HepG2 (cell line): ENCODE measurements at regions not wholly inside any gene's neighbourhood (a gene's known extent, or its start where the extent isn't known, plus 50 kb on each side); places are given as distances from the start of the nearest gene placed in this dataset.

Experiments used
- ATAC-seq: fragments of 200-7000 bp; cut with Tn5 transposase; 3 replicates; pipeline ENCODE4 v1.9.1; 2020; ENCODE audit warnings: mild to moderate bottlenecking, moderate library complexity
- BruUV-seq: library from RNA; stranded (reverse); fragments of 400-500 nt; replicated peaks from 2 replicates; lab custom pipeline; 2021; lab: Mats Ljungman, UMichigan
- CTCF ChIA-PET: fragments of 300-600 bp; formaldehyde crosslinking; extraction: SDS; loops from one replicate; lab custom pipeline; 2021; ENCODE audit warnings: low total read pairs, inconsistent platforms, low intra/inter-chr PET ratio; lab: Yijun Ruan, JAX
- POLR2A ChIA-PET: fragments of 350-600 bp; sonication (Branson Sonifier 250); formaldehyde crosslinking; loops from one replicate; lab custom pipeline; 2020; ENCODE audit warnings: antibody characterized with exemption, inconsistent platforms; lab: Yijun Ruan, JAX
- DNase-seq: peaks from one replicate; pipeline ENCODE4 v3.0.0-alpha.2; 2015; ENCODE audit warnings: low spot score
- FAIRE-seq: peaks from 3 replicates; lab custom pipeline; 2011; peaks lifted over from hg19 to GRCh38; lab: Jason Lieb, UNC
- H2AFZ ChIP-seq: one replicate; pipeline ENCODE4 v1.6.1; 2011; ENCODE audit warnings: low read length, inconsistent platforms
- H3K27ac ChIP-seq: fragments of 300-600 bp; 3 replicates; pipeline ENCODE4 v1.8.0; 2011; ENCODE audit warnings: mixed run types, mild to moderate bottlenecking, mixed read lengths, low read length, inconsistent platforms; ENCODE audit not compliant: insufficient read depth; ENCODE audit errors: extremely low read length
- H3K27me3 ChIP-seq, 2 experiments: fragments of 200-600 bp in 1 of 2; 2 replicates in 1 of 2; 3 replicates in 1 of 2; pipeline versions ENCODE4 v1.6.0 to v1.8.0; 2011; ENCODE audit warnings: low read length in 2 of 2, mild to moderate bottlenecking in 2 of 2, moderate library complexity in 2 of 2, inconsistent platforms in 1 of 2; ENCODE audit not compliant: insufficient read depth in 2 of 2, control insufficient read depth in 1 of 2
- H3K36me3 ChIP-seq, 2 experiments: fragments of 200-600 bp in 1 of 2; replicated peaks in 1 of 2; 2 replicates in 1 of 2; 3 replicates in 1 of 2; pipeline versions ENCODE4 v1.5.1 to v1.8.0; 2011; ENCODE audit warnings: low read length in 2 of 2, inconsistent platforms in 1 of 2; ENCODE audit not compliant: insufficient read depth in 2 of 2, control insufficient read depth in 1 of 2
- H3K4me1 ChIP-seq: 2 replicates; pipeline ENCODE4 v1.5.1; 2012; ENCODE audit warnings: low read length, inconsistent platforms; ENCODE audit not compliant: insufficient read depth
- H3K4me2 ChIP-seq: 2 replicates; pipeline ENCODE4 v1.6.0; 2011; ENCODE audit warnings: low read depth, low read length, inconsistent platforms
- H3K4me3 ChIP-seq, 3 experiments: fragments of 200-600 bp in 1 of 3; sonication (generic), shearing (Covaris generic) in 1 of 3; replicated peaks in 1 of 3; 2 replicates each; pipeline ENCODE4 v1.5.1; 2011 to 2016; ENCODE audit warnings: low read length in 3 of 3, inconsistent platforms in 2 of 3, low read depth in 2 of 3, mild to moderate bottlenecking in 2 of 3, control low read depth in 1 of 3, mixed read lengths in 1 of 3; ENCODE audit not compliant: insufficient read depth in 1 of 3
- H3K79me2 ChIP-seq: one replicate; pipeline ENCODE4 v1.6.1; 2011; ENCODE audit warnings: low read length, inconsistent platforms; ENCODE audit not compliant: insufficient read depth
- H3K9ac ChIP-seq: 2 replicates; pipeline ENCODE4 v1.6.0; 2011; ENCODE audit warnings: mild to moderate bottlenecking, low read depth, low read length, inconsistent platforms; ENCODE audit not compliant: insufficient read depth
- H3K9me3 ChIP-seq: 2 replicates; pipeline ENCODE4 v1.5.1; 2012; ENCODE audit warnings: mild to moderate bottlenecking, low read length
- H4K20me1 ChIP-seq: 2 replicates; pipeline ENCODE4 v1.6.0; 2011; ENCODE audit warnings: inconsistent platforms, mild to moderate bottlenecking, low read length, moderate library complexity; ENCODE audit not compliant: insufficient read depth
- NFIC ChIP-seq: IDR thresholded peaks from 2 replicates; pipeline ENCODE4 v1.6.1; 2012; ENCODE audit warnings: mild to moderate bottlenecking, low read length, inconsistent platforms
- NR2F1 ChIP-seq, 2 experiments: fragments of 450-650 bp in 1 of 2; formaldehyde crosslinking in 1 of 2; IDR thresholded peaks; 2 replicates each; pipeline versions ENCODE4 v1.5.0 to v1.6.1; 2016 to 2020; ENCODE audit warnings: mild to moderate bottlenecking in 1 of 2, missing compliant biosample characterization in 1 of 2, missing genetic modification reagents in 1 of 2, moderate library complexity in 1 of 2
- ZBTB37 ChIP-seq: sonication (generic); formaldehyde crosslinking; IDR thresholded peaks from 2 replicates; pipeline ENCODE4 v1.4.0; 2020; ENCODE audit warnings: mild to moderate bottlenecking, missing genetic modification reagents
- ZNF276 ChIP-seq: sonication (generic); formaldehyde crosslinking; IDR thresholded peaks from 2 replicates; pipeline ENCODE4 v1.4.0; 2020; ENCODE audit warnings: mild to moderate bottlenecking, low read depth, missing genetic modification reagents
- ZNF280B ChIP-seq: sonication (generic); formaldehyde crosslinking; IDR thresholded peaks from 2 replicates; pipeline ENCODE4 v1.5.0; 2020; ENCODE audit warnings: missing genetic modification reagents, mild to moderate bottlenecking, borderline replicate concordance
- ZNF354B ChIP-seq: sonication (generic); formaldehyde crosslinking; IDR thresholded peaks from 2 replicates; pipeline ENCODE4 v1.8.0; 2022; ENCODE audit warnings: mild to moderate bottlenecking, missing genetic modification reagents
- ZNF563 ChIP-seq: sonication (generic); formaldehyde crosslinking; IDR thresholded peaks from 2 replicates; pipeline ENCODE4 v1.8.0; 2022; ENCODE audit warnings: mild to moderate bottlenecking, moderate library complexity, missing genetic modification reagents
- ZNF784 ChIP-seq: sonication (generic); formaldehyde crosslinking; IDR thresholded peaks from 2 replicates; pipeline ENCODE4 v1.5.1; 2020; ENCODE audit warnings: missing genetic modification reagents, mild to moderate bottlenecking, borderline replicate concordance
- ZSCAN30 ChIP-seq: sonication (generic); formaldehyde crosslinking; IDR thresholded peaks from 2 replicates; pipeline ENCODE4 v1.5.0; 2020; ENCODE audit warnings: mild to moderate bottlenecking, missing genetic modification reagents
- WGBS: methylation state at CpG from one replicate; pipeline ENCODE4 v1.1.6; 2017; ENCODE audit warnings: low lambda C conversion rate; 5-methylcytosine and 5-hydroxymethylcytosine counted together
- in situ Hi-C: cut with HindIII; loops from 2 replicates; pipeline ENCODE4 v1.10.0; 2017; ENCODE audit warnings: low pct_unique_long_range_greater_than_20kb; ENCODE audit not compliant: extremely low pct_ligation_motif_present
- intact Hi-C: fragments of 100-400 bp; cut with micrococcal nuclease; formaldehyde crosslinking; loops from one replicate; pipeline ENCODE4 v1.10.0; 2022; ENCODE audit not compliant: unreplicated experiment

- ATAC-seq, result no peak
- no peak for TF ChIP-seq ZNF280B
- no peak for TF ChIP-seq ZNF784 (CRISPR knock-in tag)
- TF ChIP-seq ZSCAN30 (CRISPR knock-in tag), result no peak
- TF ChIP-seq ZNF563 (CRISPR knock-in tag), result no peak
- no peak for TF ChIP-seq NFIC
- no peak for TF ChIP-seq NR2F1 (CRISPR knock-in tag; IDR thresholded peaks at IDR 0.05)
- TF ChIP-seq ZNF354B (CRISPR knock-in tag), result no peak
- no peak for TF ChIP-seq ZBTB37
- no peak for TF ChIP-seq ZNF276 (CRISPR knock-in tag)
- TF ChIP-seq, all 625 proteins: peak for 0
- Histone ChIP-seq H3K27me3 (peaks cover 0 to 4% of the 10 kb centered on the region in 2 experiments; a peak in 2 of 5 replicates), H3K79me2 (no peaks in the 10 kb centered on the region), H4K20me1 (no peaks in the 10 kb centered on the region), H3K4me3 (no peak overlapping the region), H3K4me1 (peaks cover 24% of the 10 kb centered on the region), H3K27ac (no peak overlapping the region), H3K9me3 (no peaks in the 10 kb centered on the region), H3K36me3 (no peaks in the 10 kb centered on the region), H2AFZ (no peak overlapping the region), H3K9ac (no peak overlapping the region), H3K4me2 (no peak overlapping the region)
- CTCF ChIA-PET, result interaction anchor here (2.8 kb wide), 1 partner anchor 326 kb away, joined by 21 read pairs; no protein-coding TSS in a partner anchor
- POLR2A ChIA-PET, result no interaction called here
- BruUV-seq, result no TSS peak
- intact Hi-C loops, result no loop called here
- in situ Hi-C loops, result no loop called here
- DNase-seq (no peak), FAIRE-seq (no peak)
- 96% methylated on average over 2 of the region's 3 CpGs for WGBS
These were observed 50.8 kb upstream of the ELF5 start for GRCh38 chr11:34564406-34564805.
